GM23338 (cell line): ENCODE measurements at regions not wholly inside any gene's neighbourhood (a gene's known extent, or its start where the extent isn't known, plus 50 kb on each side); places are given as distances from the start of the nearest gene placed in this dataset.

ENCODE experiments used
- CREB1 ChIP-seq: fragments of 250-450 bp; sonication (Bioruptor Pico); IDR thresholded peaks from 2 replicates; pipeline ENCODE4 v1.5.0; 2020; ENCODE audit warnings: low read depth, mild to moderate bottlenecking, moderate library complexity
- CTCF ChIP-seq, 2 experiments: fragments of 200-600 bp in 1 of 2; sonication (generic) in 1 of 2; conservative IDR thresholded peaks; 2 replicates each; pipeline versions ENCODE4 v1.5.1 to v1.6.1; 2016 to 2017; ENCODE audit warnings: antibody characterized with exemption in 2 of 2, low read depth in 2 of 2, mild to moderate bottlenecking in 2 of 2, moderate library complexity in 1 of 2
- ETS1 ChIP-seq: IDR thresholded peaks from 2 replicates; pipeline ENCODE4 v1.6.1; 2016; ENCODE audit warnings: antibody characterized with exemption
- EZH2 ChIP-seq: fragments of 200-600 bp; sonication (generic); IDR thresholded peaks from one replicate; pipeline ENCODE4 v1.8.0; 2017; ENCODE audit warnings: antibody characterized with exemption, mild to moderate bottlenecking, low read depth; ENCODE audit not compliant: unreplicated experiment
- EZH2phosphoT487 ChIP-seq: fragments of 200-600 bp; sonication (generic); IDR thresholded peaks from one replicate; pipeline ENCODE4 v1.8.1; 2018; ENCODE audit warnings: antibody characterized with exemption; ENCODE audit not compliant: unreplicated experiment
- JUNB ChIP-seq: IDR thresholded peaks from one replicate; pipeline ENCODE4 v1.6.1; 2016; ENCODE audit warnings: antibody characterized with exemption; ENCODE audit not compliant: unreplicated experiment
- POLR2AphosphoS5 ChIP-seq: IDR thresholded peaks from 2 replicates; pipeline ENCODE4 v1.6.1; 2016; ENCODE audit warnings: antibody characterized with exemption, low read depth
- STAT1 ChIP-seq: IDR thresholded peaks from one replicate; pipeline ENCODE4 v1.6.1; 2016; ENCODE audit warnings: antibody characterized with exemption; ENCODE audit not compliant: unreplicated experiment
- ZNF114 ChIP-seq: fragments of 250-450 bp; sonication (Bioruptor Pico); IDR thresholded peaks from 2 replicates; pipeline ENCODE4 v1.5.0; 2020; ENCODE audit warnings: mild to moderate bottlenecking, moderate library complexity
- TF ChIP-seq, protein P1 (sequence below): IDR thresholded peaks from one replicate; pipeline ENCODE4 v1.6.1; 2018; ENCODE audit warnings: antibody characterized with exemption; ENCODE audit not compliant: unreplicated experiment

DNA sequence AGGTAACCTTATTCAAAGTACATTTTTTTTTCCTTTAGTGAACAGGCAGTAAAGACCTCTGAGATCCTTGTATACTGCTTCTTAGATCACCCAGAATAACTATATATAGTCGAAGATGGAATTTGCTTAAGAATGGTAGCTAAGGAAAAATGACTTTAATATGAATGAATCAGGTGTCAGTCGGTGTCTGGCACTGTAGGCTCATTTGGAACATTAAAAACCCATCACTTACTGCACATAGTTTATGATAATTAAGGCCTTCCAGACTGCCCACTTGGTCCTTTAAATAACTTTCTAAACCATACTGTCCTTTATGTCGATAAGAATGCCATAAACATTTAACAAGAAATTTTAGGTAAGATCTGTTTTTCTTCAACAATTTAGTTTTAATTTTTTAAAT lies 981.8 kb downstream of the ROBO2 start:
- TF ChIP-seq CTCF (conservative IDR thresholded peaks at IDR 0.05; ENCODE audit: low read depth in 2 of 2) (no peak), POLR2AphosphoS5 (no peak), JUNB (no peak), EZH2phosphoT487 (no peak), ETS1 (no peak), STAT1 (no peak), EZH2 (no peak), CREB1 (CRISPR knock-in tag) (no peak), ZNF114 (CRISPR knock-in tag) (no peak)
- TF ChIP-seq, protein P1, sequence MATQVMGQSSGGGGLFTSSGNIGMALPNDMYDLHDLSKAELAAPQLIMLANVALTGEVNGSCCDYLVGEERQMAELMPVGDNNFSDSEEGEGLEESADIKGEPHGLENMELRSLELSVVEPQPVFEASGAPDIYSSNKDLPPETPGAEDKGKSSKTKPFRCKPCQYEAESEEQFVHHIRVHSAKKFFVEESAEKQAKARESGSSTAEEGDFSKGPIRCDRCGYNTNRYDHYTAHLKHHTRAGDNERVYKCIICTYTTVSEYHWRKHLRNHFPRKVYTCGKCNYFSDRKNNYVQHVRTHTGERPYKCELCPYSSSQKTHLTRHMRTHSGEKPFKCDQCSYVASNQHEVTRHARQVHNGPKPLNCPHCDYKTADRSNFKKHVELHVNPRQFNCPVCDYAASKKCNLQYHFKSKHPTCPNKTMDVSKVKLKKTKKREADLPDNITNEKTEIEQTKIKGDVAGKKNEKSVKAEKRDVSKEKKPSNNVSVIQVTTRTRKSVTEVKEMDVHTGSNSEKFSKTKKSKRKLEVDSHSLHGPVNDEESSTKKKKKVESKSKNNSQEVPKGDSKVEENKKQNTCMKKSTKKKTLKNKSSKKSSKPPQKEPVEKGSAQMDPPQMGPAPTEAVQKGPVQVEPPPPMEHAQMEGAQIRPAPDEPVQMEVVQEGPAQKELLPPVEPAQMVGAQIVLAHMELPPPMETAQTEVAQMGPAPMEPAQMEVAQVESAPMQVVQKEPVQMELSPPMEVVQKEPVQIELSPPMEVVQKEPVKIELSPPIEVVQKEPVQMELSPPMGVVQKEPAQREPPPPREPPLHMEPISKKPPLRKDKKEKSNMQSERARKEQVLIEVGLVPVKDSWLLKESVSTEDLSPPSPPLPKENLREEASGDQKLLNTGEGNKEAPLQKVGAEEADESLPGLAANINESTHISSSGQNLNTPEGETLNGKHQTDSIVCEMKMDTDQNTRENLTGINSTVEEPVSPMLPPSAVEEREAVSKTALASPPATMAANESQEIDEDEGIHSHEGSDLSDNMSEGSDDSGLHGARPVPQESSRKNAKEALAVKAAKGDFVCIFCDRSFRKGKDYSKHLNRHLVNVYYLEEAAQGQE, result no peak
